ENCODE measurements at regions not wholly inside any gene's neighbourhood (a gene's known extent, or its start where the extent isn't known, plus 50 kb on each side); places are given as distances from the start of the nearest gene placed in this dataset.
"Not testable (repeated sequence)": the region's sequence is repeated elsewhere in the genome, so short reads cannot be mapped to it uniquely, and the experiment has no call there.

- no peak overlapping the region for H3K4me3 Mint-ChIP-seq
- no peak for DNase-seq
- H3K36me3 Mint-ChIP-seq (ENCODE audit: low read depth): no peaks in the 10 kb centered on the region
- H3K9me3 Mint-ChIP-seq: no peaks in the 10 kb centered on the region
- H3K27me3 Mint-ChIP-seq: no peaks in the 10 kb centered on the region
- H3K4me1 Mint-ChIP-seq: no peaks in the 10 kb centered on the region
- CTCF ChIA-PET: no interaction called here
- POLR2A ChIA-PET: no interaction called here
- H3K27ac Mint-ChIP-seq: no peak overlapping the region
Observed at GRCh38 chr16:5222761-5223160, 125.2 kb upstream of the EEF2KMT start.

GRCh38 chr16:5221831-5222230 is 124.2 kb upstream of the EEF2KMT start:
- H3K9me3 Mint-ChIP-seq; CTCF ChIA-PET; H3K27me3 Mint-ChIP-seq; POLR2A ChIA-PET; DNase-seq; H3K4me3 Mint-ChIP-seq; H3K36me3 Mint-ChIP-seq (ENCODE audit: low read depth); H3K4me1 Mint-ChIP-seq; H3K27ac Mint-ChIP-seq: not testable (repeated sequence)

DNA sequence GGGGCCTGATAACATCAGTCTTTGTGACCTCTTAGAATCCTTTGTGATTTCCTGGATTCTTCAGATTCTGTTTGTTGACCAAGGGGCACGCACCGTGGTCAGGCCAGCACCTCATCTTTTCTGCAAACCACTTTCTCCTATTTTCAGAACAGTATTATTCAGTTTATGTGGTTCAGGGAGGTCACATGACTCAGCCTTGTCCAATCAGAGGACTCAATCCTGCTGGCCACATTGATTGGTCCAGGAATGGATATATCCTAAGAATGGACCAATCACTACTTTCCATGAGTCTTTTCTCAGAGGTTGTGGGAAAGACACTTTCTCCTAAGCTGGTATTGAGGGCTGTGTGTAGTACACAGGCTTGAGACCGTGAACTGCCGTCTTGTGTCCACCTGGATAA is 123.1 kb upstream of the EEF2KMT start:
- H3K4me1 Mint-ChIP-seq: no peaks in the 10 kb centered on the region
- no peak overlapping the region for H3K4me3 Mint-ChIP-seq
- H3K27me3 Mint-ChIP-seq: no peaks in the 10 kb centered on the region
- no peaks in the 10 kb centered on the region for H3K9me3 Mint-ChIP-seq
- H3K36me3 Mint-ChIP-seq (ENCODE audit: low read depth): no peaks in the 10 kb centered on the region
- DNase-seq: no peak
- ChIA-PET CTCF (no interaction called here), POLR2A (no interaction called here)
- H3K27ac Mint-ChIP-seq: no peak overlapping the region

DNA sequence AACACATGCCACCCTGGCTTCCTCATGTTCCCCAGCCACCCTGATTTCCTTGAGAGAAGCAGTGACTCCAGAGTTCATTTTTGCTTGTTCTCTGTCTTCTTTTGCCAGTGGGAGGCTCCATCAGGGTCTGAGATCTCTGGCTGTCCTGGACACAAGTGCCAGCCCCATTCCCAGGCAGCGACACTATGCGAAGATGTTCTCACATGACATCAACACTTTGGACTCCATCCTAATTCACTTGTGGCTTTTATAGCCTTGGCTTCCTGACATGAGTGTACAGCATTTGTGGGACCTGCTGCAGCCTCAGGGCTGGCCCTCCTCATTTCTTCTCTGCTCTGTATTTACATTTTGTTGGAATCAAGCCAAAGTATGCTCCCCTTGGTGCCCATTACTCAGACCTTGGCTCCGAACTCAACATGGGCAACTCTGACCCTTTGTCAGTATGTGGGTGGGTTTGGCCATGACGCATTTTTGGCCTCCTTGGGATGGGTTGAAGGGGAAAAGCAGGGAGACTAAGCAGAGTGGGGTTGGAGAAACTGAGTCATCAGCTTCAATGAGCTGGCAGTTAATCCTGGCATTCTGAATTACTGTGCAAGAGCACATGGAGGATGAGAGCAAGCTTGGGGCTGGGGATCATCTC is 119.0 kb upstream of the EEF2KMT start:
- POLR2A ChIA-PET: no interaction called here
- CTCF ChIA-PET: no interaction called here
- H3K27me3 Mint-ChIP-seq: no peaks in the 10 kb centered on the region

GRCh38 chr16:5215901-5216300 is 118.3 kb upstream of the EEF2KMT start:
- H3K9me3 Mint-ChIP-seq: no peaks in the 10 kb centered on the region
- DNase-seq: no peak
- no peaks in the 10 kb centered on the region for H3K4me1 Mint-ChIP-seq
- ChIA-PET CTCF (no interaction called here), POLR2A (no interaction called here)
- no peaks in the 10 kb centered on the region for H3K27me3 Mint-ChIP-seq
- no peak overlapping the region for H3K27ac Mint-ChIP-seq
- no peaks in the 10 kb centered on the region for H3K36me3 Mint-ChIP-seq (ENCODE audit: low read depth)
- H3K4me3 Mint-ChIP-seq: no peak overlapping the region

More for the DNA sequence above, 119.0 kb upstream of the EEF2KMT start:
- no peaks in the 10 kb centered on the region for H3K9me3 Mint-ChIP-seq
- H3K4me3 Mint-ChIP-seq: no peak overlapping the region
- DNase-seq: no peak
- no peaks in the 10 kb centered on the region for H3K36me3 Mint-ChIP-seq (ENCODE audit: low read depth)
- H3K4me1 Mint-ChIP-seq: no peaks in the 10 kb centered on the region
- H3K27ac Mint-ChIP-seq: no peak overlapping the region

- Mint-ChIP-seq H3K4me1 (no peaks in the 10 kb centered on the region), H3K4me3 (no peak overlapping the region), H3K27ac (no peak overlapping the region), H3K36me3 (ENCODE audit: low read depth) (no peaks in the 10 kb centered on the region), H3K27me3 (peaks cover 2% of the 10 kb centered on the region), H3K9me3 (no peaks in the 10 kb centered on the region)
- no peak for DNase-seq
- CTCF ChIA-PET: no interaction called here
- POLR2A ChIA-PET: no interaction called here
Observed at GRCh38 chr16:5214466-5214865, 116.9 kb upstream of the EEF2KMT start.

DNA sequence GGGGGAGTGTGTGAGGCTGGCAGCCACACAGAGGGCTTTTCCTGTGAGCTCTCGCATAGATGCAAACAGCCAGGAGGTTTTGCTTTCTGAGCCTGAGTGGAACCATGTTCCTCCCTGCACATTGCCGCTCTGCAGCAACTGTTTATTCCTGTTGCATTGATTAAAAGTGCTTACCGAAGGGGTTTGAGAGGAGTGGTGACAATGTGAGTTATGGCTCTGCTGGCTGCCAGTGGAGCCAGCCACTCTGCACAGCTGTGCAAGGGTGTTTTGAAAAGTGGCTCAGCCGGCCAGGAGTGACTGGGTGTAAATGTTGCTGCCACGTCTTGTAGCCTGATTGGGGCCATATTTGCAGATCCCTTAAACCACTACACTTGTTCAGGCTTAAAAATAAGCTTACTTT is 114.9 kb upstream of the EEF2KMT start:
- H3K36me3 Mint-ChIP-seq (ENCODE audit: low read depth); POLR2A ChIA-PET; H3K4me3 Mint-ChIP-seq; H3K27me3 Mint-ChIP-seq; H3K4me1 Mint-ChIP-seq; CTCF ChIA-PET; DNase-seq; H3K27ac Mint-ChIP-seq; H3K9me3 Mint-ChIP-seq: not testable (repeated sequence)

DNA sequence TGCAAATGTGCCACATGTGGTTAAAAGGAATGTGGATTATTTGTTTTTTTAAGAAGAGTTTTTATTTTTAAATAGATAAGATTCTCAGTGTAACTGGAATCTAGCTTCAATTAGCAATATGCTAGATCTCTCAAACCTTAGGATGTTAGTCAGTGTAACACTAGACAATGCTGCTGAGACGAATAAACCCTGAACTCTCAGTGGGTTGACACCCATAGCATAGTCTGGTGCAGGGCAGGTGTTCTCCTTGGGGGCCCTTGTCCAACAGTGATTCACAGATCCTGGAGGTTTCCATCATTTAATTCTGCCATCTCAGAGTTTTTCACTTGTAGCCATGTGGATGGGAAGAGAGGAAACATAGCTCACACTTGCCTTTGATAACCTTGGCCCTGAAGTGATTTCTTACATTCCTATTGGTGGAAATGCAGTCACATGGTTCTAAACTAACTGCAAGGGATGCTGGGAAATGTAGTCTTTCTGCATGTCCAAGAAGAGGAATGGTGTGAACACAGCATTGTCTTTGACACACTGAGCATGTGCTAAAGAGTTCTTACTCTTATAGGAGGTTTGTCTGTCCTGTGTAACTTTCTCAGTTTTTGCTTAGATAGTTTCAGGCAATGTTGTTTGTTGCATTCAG is 110.4 kb upstream of the EEF2KMT start:
- H3K27me3 Mint-ChIP-seq; CTCF ChIA-PET; H3K36me3 Mint-ChIP-seq (ENCODE audit: low read depth); H3K9me3 Mint-ChIP-seq; H3K27ac Mint-ChIP-seq; POLR2A ChIA-PET; H3K4me3 Mint-ChIP-seq; DNase-seq; H3K4me1 Mint-ChIP-seq: not testable (repeated sequence)

DNA sequence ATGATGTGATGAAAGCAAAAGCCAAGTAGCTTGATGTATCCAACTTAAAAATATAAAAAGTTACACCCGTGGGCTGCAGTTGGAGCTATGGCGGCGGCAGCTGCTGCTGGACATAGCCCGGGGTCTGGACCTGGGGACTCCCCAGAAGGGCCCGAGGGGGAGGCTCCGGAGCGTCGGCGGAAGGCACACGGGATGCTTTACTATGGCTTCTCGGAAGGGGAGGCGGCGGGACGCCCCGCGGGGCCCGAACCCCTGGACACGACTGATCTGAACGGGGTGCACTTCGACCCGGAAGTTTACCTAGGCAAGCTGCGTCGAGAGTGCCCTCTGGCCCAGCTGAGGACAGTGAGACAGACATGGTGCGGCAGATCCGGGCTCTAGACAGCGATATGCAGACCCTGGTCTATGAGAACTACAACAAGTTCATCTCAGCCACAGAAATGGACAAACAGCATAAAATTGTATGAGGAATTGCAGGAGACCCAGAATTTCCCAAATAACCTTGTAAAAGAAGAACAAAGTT is 109.5 kb upstream of the EEF2KMT start:
- H3K36me3 Mint-ChIP-seq (ENCODE audit: low read depth): no peaks in the 10 kb centered on the region
- ChIA-PET CTCF (no interaction called here), POLR2A (no interaction called here)
- peaks cover 2% of the 10 kb centered on the region for H3K27me3 Mint-ChIP-seq
- no peaks in the 10 kb centered on the region for H3K4me1 Mint-ChIP-seq
- H3K27ac Mint-ChIP-seq: no peak overlapping the region
- H3K9me3 Mint-ChIP-seq: no peaks in the 10 kb centered on the region
- no peak overlapping the region for H3K4me3 Mint-ChIP-seq
- no peak for DNase-seq

DNA sequence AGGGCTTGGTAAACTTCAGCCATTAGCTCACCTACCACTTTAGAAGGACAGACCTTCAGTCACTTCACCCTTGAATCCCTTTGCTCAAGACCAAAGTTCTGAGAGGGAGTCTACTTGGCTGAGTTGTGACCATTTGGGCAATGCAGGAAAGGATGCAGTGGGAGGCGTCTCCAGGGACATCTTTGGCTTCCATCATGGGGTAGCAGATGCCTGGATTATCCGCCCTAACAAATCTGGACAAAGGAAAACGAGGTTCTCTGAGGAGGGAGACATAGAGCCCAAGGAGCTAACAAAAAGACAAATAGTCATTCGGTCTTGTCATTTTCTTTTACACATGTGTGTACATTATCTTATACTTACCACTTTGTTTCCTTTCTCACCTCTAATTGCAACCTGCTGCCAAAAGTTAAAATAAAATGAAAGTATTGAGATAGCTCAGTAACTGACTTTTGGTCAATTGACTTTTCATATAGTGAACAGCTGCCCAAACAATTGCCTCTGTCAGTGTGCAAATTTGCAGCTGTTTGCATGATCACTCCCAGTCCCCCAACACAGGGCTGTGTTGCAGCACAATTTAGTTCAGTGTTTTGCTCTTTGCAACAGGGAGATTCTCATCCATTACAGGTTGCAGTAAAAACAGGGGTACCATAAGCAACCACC is 108.9 kb upstream of the EEF2KMT start:
- Mint-ChIP-seq H3K27me3 (peaks cover 2% of the 10 kb centered on the region), H3K4me3 (no peak overlapping the region), H3K27ac (no peak overlapping the region), H3K4me1 (no peaks in the 10 kb centered on the region), H3K9me3 (no peaks in the 10 kb centered on the region), H3K36me3 (ENCODE audit: low read depth) (no peaks in the 10 kb centered on the region)
- CTCF ChIA-PET: no interaction called here
- POLR2A ChIA-PET: no interaction called here
- DNase-seq: no peak

DNA sequence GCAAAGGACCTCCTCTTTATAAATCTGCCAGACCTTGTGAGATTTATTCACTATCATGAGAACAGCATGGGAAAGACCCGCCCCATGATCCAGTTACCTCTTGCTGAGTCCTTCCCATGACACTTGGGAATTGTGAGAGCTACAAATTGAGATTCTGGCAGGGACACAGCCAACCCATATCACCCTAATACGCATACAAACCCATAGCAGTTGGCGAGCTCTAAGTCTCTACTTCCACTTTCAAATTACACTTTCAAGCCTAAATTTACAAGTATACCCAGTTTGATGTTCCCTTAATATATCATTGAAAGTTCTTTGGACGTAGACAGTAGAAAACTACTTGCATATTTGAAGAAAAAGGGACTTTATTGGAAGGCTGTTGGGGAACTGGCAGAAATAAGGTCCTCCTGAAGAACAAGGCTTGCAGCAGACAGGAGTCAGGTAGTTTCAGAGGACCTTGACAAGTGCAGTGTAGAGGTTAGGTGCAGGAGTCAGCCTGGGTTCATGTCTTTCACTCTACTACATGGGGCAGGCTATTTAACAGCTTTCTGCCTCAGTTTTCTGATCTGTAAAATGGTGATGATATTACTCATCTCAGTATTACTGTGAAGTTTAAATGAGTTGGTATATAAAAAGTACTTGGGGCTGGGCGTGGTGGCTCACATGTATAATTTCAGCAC is 107.9 kb upstream of the EEF2KMT start:
- CTCF ChIA-PET: no interaction called here
- H3K4me3 Mint-ChIP-seq: no peak overlapping the region
- H3K27me3 Mint-ChIP-seq: peaks cover 2% of the 10 kb centered on the region
- no peaks in the 10 kb centered on the region for H3K4me1 Mint-ChIP-seq
- no peaks in the 10 kb centered on the region for H3K36me3 Mint-ChIP-seq (ENCODE audit: low read depth)
- POLR2A ChIA-PET: no interaction called here
- no peaks in the 10 kb centered on the region for H3K9me3 Mint-ChIP-seq
- DNase-seq: no peak
- no peak overlapping the region for H3K27ac Mint-ChIP-seq

- H3K9me3 Mint-ChIP-seq; H3K27ac Mint-ChIP-seq; CTCF ChIA-PET; H3K27me3 Mint-ChIP-seq; H3K4me1 Mint-ChIP-seq; POLR2A ChIA-PET; H3K4me3 Mint-ChIP-seq; H3K36me3 Mint-ChIP-seq (ENCODE audit: low read depth); DNase-seq: not testable (repeated sequence)
Observed at GRCh38 chr16:5203675-5204074, 106.1 kb upstream of the EEF2KMT start.

GRCh38 chr16:5200123-5200522 is 102.5 kb upstream of the EEF2KMT start:
- Mint-ChIP-seq H3K9me3 (no peaks in the 10 kb centered on the region), H3K27ac (no peak overlapping the region), H3K4me3 (no peak overlapping the region), H3K27me3 (no peaks in the 10 kb centered on the region), H3K36me3 (ENCODE audit: low read depth) (no peaks in the 10 kb centered on the region), H3K4me1 (no peaks in the 10 kb centered on the region)
- no peak for DNase-seq
- CTCF ChIA-PET: no interaction called here
- POLR2A ChIA-PET: no interaction called here

DNA sequence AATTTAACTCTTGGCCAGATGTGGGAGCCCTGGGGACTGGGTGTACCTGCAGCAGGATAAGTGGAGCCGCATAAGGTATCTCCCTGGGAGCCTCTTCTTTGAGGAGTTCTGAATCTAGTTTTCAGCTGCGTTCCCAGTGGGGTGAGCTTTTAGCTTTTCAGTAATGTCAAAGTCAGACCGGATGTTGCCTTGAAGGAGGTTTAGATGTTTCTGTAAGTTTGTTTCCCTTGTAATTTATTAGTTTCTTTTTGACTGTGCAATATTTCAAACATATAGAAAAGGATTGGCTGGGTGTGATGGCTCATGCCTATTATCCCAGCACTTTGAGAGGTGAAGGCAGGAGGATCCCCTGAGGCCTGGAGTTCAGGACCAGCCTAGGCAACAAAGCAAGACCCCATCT is 98.6 kb upstream of the EEF2KMT start:
- POLR2A ChIA-PET: no interaction called here
- H3K27ac Mint-ChIP-seq: no peak overlapping the region
- DNase-seq: no peak
- no peaks in the 10 kb centered on the region for H3K4me1 Mint-ChIP-seq
- H3K27me3 Mint-ChIP-seq: no peaks in the 10 kb centered on the region
- no peaks in the 10 kb centered on the region for H3K9me3 Mint-ChIP-seq
- CTCF ChIA-PET: no interaction called here
- no peaks in the 10 kb centered on the region for H3K36me3 Mint-ChIP-seq (ENCODE audit: low read depth)
- H3K4me3 Mint-ChIP-seq: no peak overlapping the region
